ENCODE measurements at regions not wholly inside any gene's neighbourhood (a gene's known extent, or its start where the extent isn't known, plus 50 kb on each side); places are given as distances from the start of the nearest gene placed in this dataset.

- TF ChIP-seq, protein P1, sequence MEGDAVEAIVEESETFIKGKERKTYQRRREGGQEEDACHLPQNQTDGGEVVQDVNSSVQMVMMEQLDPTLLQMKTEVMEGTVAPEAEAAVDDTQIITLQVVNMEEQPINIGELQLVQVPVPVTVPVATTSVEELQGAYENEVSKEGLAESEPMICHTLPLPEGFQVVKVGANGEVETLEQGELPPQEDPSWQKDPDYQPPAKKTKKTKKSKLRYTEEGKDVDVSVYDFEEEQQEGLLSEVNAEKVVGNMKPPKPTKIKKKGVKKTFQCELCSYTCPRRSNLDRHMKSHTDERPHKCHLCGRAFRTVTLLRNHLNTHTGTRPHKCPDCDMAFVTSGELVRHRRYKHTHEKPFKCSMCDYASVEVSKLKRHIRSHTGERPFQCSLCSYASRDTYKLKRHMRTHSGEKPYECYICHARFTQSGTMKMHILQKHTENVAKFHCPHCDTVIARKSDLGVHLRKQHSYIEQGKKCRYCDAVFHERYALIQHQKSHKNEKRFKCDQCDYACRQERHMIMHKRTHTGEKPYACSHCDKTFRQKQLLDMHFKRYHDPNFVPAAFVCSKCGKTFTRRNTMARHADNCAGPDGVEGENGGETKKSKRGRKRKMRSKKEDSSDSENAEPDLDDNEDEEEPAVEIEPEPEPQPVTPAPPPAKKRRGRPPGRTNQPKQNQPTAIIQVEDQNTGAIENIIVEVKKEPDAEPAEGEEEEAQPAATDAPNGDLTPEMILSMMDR (IDR thresholded peaks at IDR 0.05) = no peak
- no peak for TF ChIP-seq EZH2 (IDR thresholded peaks at IDR 0.05; ENCODE audit: borderline replicate concordance, insufficient read depth, low read depth, low read length, poor library complexity, severe bottlenecking)
Observed at GRCh38 chr5:3142261-3143027, 391.0 kb upstream of the IRX2 start.
